ENCODE measurements at regions not wholly inside any gene's neighbourhood (a gene's known extent, or its start where the extent isn't known, plus 50 kb on each side); places are given as distances from the start of the nearest gene placed in this dataset.
"Not testable (repeated sequence)": the region's sequence is repeated elsewhere in the genome, so short reads cannot be mapped to it uniquely, and the experiment has no call there.

GRCh38 chr15:21016589-21016988, 150.5 kb upstream of the POTEB2 start:
- DNase-seq (ENCODE audit: low read depth), result not testable (repeated sequence)

GRCh38 chr15:21015171-21015570, 149.1 kb upstream of the POTEB2 start:
- not testable (repeated sequence) for H3K9me3 ChIP-seq (ENCODE audit: control insufficient read depth, low read length); H3K9ac ChIP-seq (ENCODE audit: low read length); H3K36me3 ChIP-seq (ENCODE audit: control insufficient read depth, insufficient read depth, low read length, severe bottlenecking); DNase-seq (ENCODE audit: low read depth); H3K4me1 ChIP-seq (ENCODE audit: control insufficient read depth, insufficient read depth, low read length); H3K4me3 ChIP-seq (ENCODE audit: low read length); H3K27me3 ChIP-seq (replicated peaks; ENCODE audit: control insufficient read depth, insufficient read depth, low read length)

More at GRCh38 chr15:21016589-21016988, 150.5 kb upstream of the POTEB2 start:
- not testable (repeated sequence) for H3K36me3 ChIP-seq (ENCODE audit: control insufficient read depth, insufficient read depth, low read length, severe bottlenecking); H3K9ac ChIP-seq (ENCODE audit: low read length); H3K27me3 ChIP-seq (replicated peaks; ENCODE audit: control insufficient read depth, insufficient read depth, low read length); H3K9me3 ChIP-seq (ENCODE audit: control insufficient read depth, low read length); H3K4me3 ChIP-seq (ENCODE audit: low read length); H3K4me1 ChIP-seq (ENCODE audit: control insufficient read depth, insufficient read depth, low read length)

GRCh38 chr15:21013308-21013707, 147.2 kb upstream of the POTEB2 start:
- not testable (repeated sequence) for H3K4me3 ChIP-seq (ENCODE audit: low read length); H3K27me3 ChIP-seq (replicated peaks; ENCODE audit: control insufficient read depth, insufficient read depth, low read length); H3K36me3 ChIP-seq (ENCODE audit: control insufficient read depth, insufficient read depth, low read length, severe bottlenecking); H3K9ac ChIP-seq (ENCODE audit: low read length); H3K4me1 ChIP-seq (ENCODE audit: control insufficient read depth, insufficient read depth, low read length); DNase-seq (ENCODE audit: low read depth); H3K9me3 ChIP-seq (ENCODE audit: control insufficient read depth, low read length)

- H3K9me3 ChIP-seq (ENCODE audit: control insufficient read depth, low read length); H3K4me1 ChIP-seq (ENCODE audit: control insufficient read depth, insufficient read depth, low read length); H3K4me3 ChIP-seq (ENCODE audit: low read length); H3K9ac ChIP-seq (ENCODE audit: low read length); H3K27me3 ChIP-seq (replicated peaks; ENCODE audit: control insufficient read depth, insufficient read depth, low read length); DNase-seq (ENCODE audit: low read depth); H3K36me3 ChIP-seq (ENCODE audit: control insufficient read depth, insufficient read depth, low read length, severe bottlenecking): not testable (repeated sequence)
These were observed 143.5 kb upstream of the POTEB2 start for GRCh38 chr15:21009651-21010050.

GRCh38 chr15:21003459-21003858, 137.3 kb upstream of the POTEB2 start:
- DNase-seq (ENCODE audit: low read depth); H3K27me3 ChIP-seq (replicated peaks; ENCODE audit: control insufficient read depth, insufficient read depth, low read length); H3K9ac ChIP-seq (ENCODE audit: low read length); H3K36me3 ChIP-seq (ENCODE audit: control insufficient read depth, insufficient read depth, low read length, severe bottlenecking); H3K4me1 ChIP-seq (ENCODE audit: control insufficient read depth, insufficient read depth, low read length); H3K4me3 ChIP-seq (ENCODE audit: low read length); H3K9me3 ChIP-seq (ENCODE audit: control insufficient read depth, low read length): not testable (repeated sequence)

- not testable (repeated sequence) for H3K27me3 ChIP-seq (replicated peaks; ENCODE audit: control insufficient read depth, insufficient read depth, low read length); H3K9me3 ChIP-seq (ENCODE audit: control insufficient read depth, low read length); H3K4me1 ChIP-seq (ENCODE audit: control insufficient read depth, insufficient read depth, low read length); H3K36me3 ChIP-seq (ENCODE audit: control insufficient read depth, insufficient read depth, low read length, severe bottlenecking); H3K4me3 ChIP-seq (ENCODE audit: low read length); DNase-seq (ENCODE audit: low read depth); H3K9ac ChIP-seq (ENCODE audit: low read length)
These were observed 135.8 kb upstream of the POTEB2 start for GRCh38 chr15:21001950-21002349.

GRCh38 chr15:20991691-20992090, 125.6 kb upstream of the POTEB2 start:
- not testable (repeated sequence) for H3K27me3 ChIP-seq (replicated peaks; ENCODE audit: control insufficient read depth, insufficient read depth, low read length); H3K9ac ChIP-seq (ENCODE audit: low read length); H3K9me3 ChIP-seq (ENCODE audit: control insufficient read depth, low read length); H3K4me3 ChIP-seq (ENCODE audit: low read length); H3K4me1 ChIP-seq (ENCODE audit: control insufficient read depth, insufficient read depth, low read length); DNase-seq (ENCODE audit: low read depth); H3K36me3 ChIP-seq (ENCODE audit: control insufficient read depth, insufficient read depth, low read length, severe bottlenecking)

GRCh38 chr15:20991253-20991652, 125.1 kb upstream of the POTEB2 start:
- H3K9ac ChIP-seq (ENCODE audit: low read length); H3K9me3 ChIP-seq (ENCODE audit: control insufficient read depth, low read length); H3K36me3 ChIP-seq (ENCODE audit: control insufficient read depth, insufficient read depth, low read length, severe bottlenecking); DNase-seq (ENCODE audit: low read depth); H3K27me3 ChIP-seq (replicated peaks; ENCODE audit: control insufficient read depth, insufficient read depth, low read length); H3K4me1 ChIP-seq (ENCODE audit: control insufficient read depth, insufficient read depth, low read length); H3K4me3 ChIP-seq (ENCODE audit: low read length): not testable (repeated sequence)

GRCh38 chr15:20986775-20987174, 120.7 kb upstream of the POTEB2 start:
- DNase-seq (ENCODE audit: low read depth); H3K27me3 ChIP-seq (replicated peaks; ENCODE audit: control insufficient read depth, insufficient read depth, low read length); H3K4me3 ChIP-seq (ENCODE audit: low read length); H3K9ac ChIP-seq (ENCODE audit: low read length); H3K4me1 ChIP-seq (ENCODE audit: control insufficient read depth, insufficient read depth, low read length); H3K36me3 ChIP-seq (ENCODE audit: control insufficient read depth, insufficient read depth, low read length, severe bottlenecking); H3K9me3 ChIP-seq (ENCODE audit: control insufficient read depth, low read length): not testable (repeated sequence)

GRCh38 chr15:20978057-20978456, 111.9 kb upstream of the POTEB2 start:
- H3K4me1 ChIP-seq (ENCODE audit: control insufficient read depth, insufficient read depth, low read length); H3K9me3 ChIP-seq (ENCODE audit: control insufficient read depth, low read length); H3K36me3 ChIP-seq (ENCODE audit: control insufficient read depth, insufficient read depth, low read length, severe bottlenecking); H3K4me3 ChIP-seq (ENCODE audit: low read length); DNase-seq (ENCODE audit: low read depth); H3K9ac ChIP-seq (ENCODE audit: low read length); H3K27me3 ChIP-seq (replicated peaks; ENCODE audit: control insufficient read depth, insufficient read depth, low read length): not testable (repeated sequence)

GRCh38 chr15:20972762-20973161, 106.6 kb upstream of the POTEB2 start:
- H3K4me3 ChIP-seq (ENCODE audit: low read length); H3K9me3 ChIP-seq (ENCODE audit: control insufficient read depth, low read length); H3K36me3 ChIP-seq (ENCODE audit: control insufficient read depth, insufficient read depth, low read length, severe bottlenecking); H3K9ac ChIP-seq (ENCODE audit: low read length); H3K4me1 ChIP-seq (ENCODE audit: control insufficient read depth, insufficient read depth, low read length); H3K27me3 ChIP-seq (replicated peaks; ENCODE audit: control insufficient read depth, insufficient read depth, low read length); DNase-seq (ENCODE audit: low read depth): not testable (repeated sequence)

- H3K27me3 ChIP-seq (replicated peaks; ENCODE audit: control insufficient read depth, insufficient read depth, low read length); H3K4me1 ChIP-seq (ENCODE audit: control insufficient read depth, insufficient read depth, low read length); H3K4me3 ChIP-seq (ENCODE audit: low read length); H3K9ac ChIP-seq (ENCODE audit: low read length); H3K9me3 ChIP-seq (ENCODE audit: control insufficient read depth, low read length); H3K36me3 ChIP-seq (ENCODE audit: control insufficient read depth, insufficient read depth, low read length, severe bottlenecking); DNase-seq (ENCODE audit: low read depth): not testable (repeated sequence)
These were observed 93.2 kb upstream of the POTEB2 start for GRCh38 chr15:20959299-20959698.

All from adipocyte (in vitro differentiated cells).